ENCODE measurements at regions not wholly inside any gene's neighbourhood (a gene's known extent, or its start where the extent isn't known, plus 50 kb on each side); places are given as distances from the start of the nearest gene placed in this dataset.

DNA sequence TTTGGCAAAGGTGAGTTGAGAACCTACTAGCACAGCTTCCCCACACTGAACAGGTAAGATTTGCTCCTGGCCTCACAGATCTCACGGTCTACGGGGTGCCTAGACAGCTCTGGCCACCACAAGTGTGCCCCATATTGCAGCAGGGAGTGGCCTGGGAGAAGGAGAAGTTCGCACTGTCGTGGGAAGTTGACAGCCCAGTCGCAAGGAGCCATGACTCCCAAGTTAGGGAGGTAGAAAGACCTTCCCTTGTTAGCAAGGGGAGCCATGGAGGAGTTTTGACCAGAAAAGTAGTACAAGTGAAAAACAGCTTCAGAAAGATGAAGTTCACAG is 316.3 kb downstream of the BCL11B start:
- TF ChIP-seq, protein P1, sequence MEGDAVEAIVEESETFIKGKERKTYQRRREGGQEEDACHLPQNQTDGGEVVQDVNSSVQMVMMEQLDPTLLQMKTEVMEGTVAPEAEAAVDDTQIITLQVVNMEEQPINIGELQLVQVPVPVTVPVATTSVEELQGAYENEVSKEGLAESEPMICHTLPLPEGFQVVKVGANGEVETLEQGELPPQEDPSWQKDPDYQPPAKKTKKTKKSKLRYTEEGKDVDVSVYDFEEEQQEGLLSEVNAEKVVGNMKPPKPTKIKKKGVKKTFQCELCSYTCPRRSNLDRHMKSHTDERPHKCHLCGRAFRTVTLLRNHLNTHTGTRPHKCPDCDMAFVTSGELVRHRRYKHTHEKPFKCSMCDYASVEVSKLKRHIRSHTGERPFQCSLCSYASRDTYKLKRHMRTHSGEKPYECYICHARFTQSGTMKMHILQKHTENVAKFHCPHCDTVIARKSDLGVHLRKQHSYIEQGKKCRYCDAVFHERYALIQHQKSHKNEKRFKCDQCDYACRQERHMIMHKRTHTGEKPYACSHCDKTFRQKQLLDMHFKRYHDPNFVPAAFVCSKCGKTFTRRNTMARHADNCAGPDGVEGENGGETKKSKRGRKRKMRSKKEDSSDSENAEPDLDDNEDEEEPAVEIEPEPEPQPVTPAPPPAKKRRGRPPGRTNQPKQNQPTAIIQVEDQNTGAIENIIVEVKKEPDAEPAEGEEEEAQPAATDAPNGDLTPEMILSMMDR (IDR thresholded peaks at IDR 0.05; ENCODE audit: control insufficient read depth, insufficient read depth, low read depth, low read length, missing control alignments): no peak
- no peak overlapping the region for H3K4me3 ChIP-seq (ENCODE audit: control insufficient read depth, low read depth, low read length)
- DNase-seq (ENCODE audit: low read depth): no peak

DNA sequence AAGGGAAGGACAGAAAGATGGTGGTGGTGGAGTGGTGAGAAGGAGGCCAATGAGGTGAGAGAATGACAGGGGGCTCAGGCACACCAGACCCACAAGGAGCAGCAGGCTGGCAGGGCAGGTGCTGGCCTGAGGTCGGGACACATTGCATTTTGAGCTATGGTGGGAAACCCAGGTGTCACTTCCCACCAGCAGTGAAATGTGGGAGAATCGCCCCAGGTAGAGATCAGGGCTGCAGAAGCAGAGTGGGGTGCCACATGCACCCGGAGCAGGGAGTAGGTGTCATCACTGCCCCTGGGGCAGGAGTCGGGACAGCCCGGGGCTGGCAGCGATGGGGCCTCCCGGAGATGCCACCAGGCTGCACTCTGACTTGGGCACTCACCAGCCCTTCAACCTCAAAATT is 315.8 kb downstream of the BCL11B start:
- H3K4me3 ChIP-seq (ENCODE audit: control insufficient read depth, low read depth, low read length): no peak overlapping the region
- TF ChIP-seq, protein P1 (IDR thresholded peaks at IDR 0.05; ENCODE audit: control insufficient read depth, insufficient read depth, low read depth, low read length, missing control alignments): no peak
- DNase-seq (ENCODE audit: low read depth): no peak

DNA sequence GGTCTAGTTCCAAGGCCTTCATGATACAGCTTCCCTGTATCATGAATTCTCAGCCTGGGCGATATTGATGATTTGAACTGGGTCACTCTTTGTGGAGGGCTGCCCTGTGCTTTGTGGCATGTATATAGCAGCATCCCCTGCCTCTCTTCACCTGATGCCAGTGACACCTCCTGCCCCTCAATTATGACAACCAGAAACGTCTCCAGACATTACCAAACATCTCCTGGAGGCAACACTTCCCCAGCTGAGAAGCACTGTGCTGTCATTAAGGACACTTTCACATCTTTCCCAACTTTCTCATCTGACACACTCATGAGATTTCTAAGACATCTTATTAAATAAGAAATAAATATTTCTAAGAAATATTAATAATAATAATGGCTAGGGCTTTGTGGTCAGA is 315.3 kb downstream of the BCL11B start:
- H3K4me3 ChIP-seq (ENCODE audit: control insufficient read depth, low read depth, low read length): no peak overlapping the region
- TF ChIP-seq, protein P1 (IDR thresholded peaks at IDR 0.05; ENCODE audit: control insufficient read depth, insufficient read depth, low read depth, low read length, missing control alignments): no peak
- DNase-seq (ENCODE audit: low read depth): no peak

DNA sequence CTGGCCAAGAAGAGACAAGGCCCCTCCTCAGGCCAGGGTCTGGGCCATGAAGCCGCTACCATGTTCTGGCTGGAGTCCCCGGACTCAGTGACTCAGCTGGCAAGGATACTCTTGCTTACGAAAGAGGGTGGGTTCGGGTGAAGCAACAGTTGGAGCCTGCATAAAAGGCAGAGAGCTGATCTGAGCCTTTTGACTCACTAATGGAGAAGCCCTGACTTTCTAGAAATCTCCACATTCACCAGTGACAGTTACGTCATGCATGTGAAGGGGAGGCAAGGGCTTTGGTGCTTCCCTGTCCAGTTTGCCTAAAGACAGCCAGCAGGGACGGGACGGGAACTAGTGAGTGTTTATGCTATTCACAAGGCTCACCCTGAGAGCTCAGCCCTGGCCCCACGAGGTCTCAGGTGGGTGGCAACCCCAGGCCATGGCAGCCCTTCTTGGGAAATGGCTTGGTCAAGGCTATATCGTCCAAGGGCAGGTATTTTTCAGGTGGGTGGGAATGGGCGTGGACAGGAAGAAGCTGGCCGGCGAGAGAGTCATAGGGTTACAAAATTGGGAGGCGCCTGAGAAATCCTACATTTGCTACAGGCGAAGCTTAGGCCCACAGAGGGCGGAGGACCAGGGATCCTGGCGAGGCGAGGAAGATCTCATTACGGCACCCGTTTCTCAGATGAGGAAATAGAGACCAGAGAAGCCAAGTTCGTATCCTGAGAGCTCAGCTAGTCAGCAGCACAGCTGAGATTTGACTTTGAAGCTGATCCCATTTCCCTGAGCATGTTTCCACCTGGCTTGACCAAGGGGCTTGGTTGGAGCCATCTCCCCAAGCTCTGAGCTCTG is 314.6 kb downstream of the BCL11B start:
- TF ChIP-seq, protein P1 (IDR thresholded peaks at IDR 0.05; ENCODE audit: control insufficient read depth, insufficient read depth, low read depth, low read length, missing control alignments): no peak
- no peak overlapping the region for H3K4me3 ChIP-seq (ENCODE audit: control insufficient read depth, low read depth, low read length)
- DNase-seq (ENCODE audit: low read depth): peak; percentile 14

DNA sequence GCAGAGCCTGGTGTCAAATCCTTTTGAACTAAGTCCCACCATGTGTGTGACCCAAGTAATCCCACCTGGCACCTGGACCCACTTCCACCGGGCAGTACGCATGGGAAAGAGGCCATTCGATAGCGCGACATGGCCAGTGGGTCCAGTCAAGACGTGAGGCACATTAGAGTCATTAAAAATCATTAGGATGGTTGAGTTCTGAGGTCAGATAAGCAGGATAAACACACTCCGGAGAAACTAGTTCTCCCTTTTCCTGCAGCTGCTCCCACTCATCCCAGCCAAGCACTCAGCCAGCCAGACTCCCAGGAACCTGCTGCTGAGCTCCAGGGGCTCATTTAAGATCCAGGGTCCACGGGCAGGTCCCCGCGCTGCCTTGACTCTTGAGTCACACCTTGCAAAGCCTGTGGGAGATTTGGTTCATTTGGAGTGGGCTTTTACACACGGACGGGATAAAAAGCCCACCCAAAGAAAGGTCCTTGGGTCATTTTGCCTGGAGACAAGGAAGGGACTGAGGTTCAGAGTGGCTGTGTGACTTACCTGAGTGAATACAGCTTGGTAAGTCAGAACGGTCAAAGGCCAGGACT is 313.9 kb downstream of the BCL11B start:
- DNase-seq (ENCODE audit: low read depth): no peak
- H3K4me3 ChIP-seq (ENCODE audit: control insufficient read depth, low read depth, low read length): no peak overlapping the region
- TF ChIP-seq, protein P1 (IDR thresholded peaks at IDR 0.05; ENCODE audit: control insufficient read depth, insufficient read depth, low read depth, low read length, missing control alignments): no peak

DNA sequence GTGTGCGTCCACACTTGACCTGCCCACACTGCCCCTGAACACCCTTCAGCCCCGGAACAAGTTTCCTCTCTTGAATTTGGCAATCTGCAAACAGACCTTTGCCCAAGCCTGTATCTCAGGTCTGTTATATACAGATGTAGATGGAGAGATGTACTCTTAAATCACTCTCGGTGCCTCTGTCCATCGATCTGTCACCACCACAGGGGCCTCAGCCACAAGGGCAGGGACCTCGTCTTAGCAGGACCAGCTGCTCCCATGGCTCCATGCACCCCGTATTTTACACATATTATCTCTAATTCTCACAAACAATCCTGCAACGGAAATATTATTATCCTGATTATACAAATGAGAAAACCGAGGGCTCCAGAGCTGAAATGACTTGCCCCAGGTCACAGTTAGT is 313.4 kb downstream of the BCL11B start:
- TF ChIP-seq, protein P1 (IDR thresholded peaks at IDR 0.05; ENCODE audit: control insufficient read depth, insufficient read depth, low read depth, low read length, missing control alignments): no peak
- H3K4me3 ChIP-seq (ENCODE audit: control insufficient read depth, low read depth, low read length): no peak overlapping the region
- DNase-seq (ENCODE audit: low read depth): no peak

All from AG09309 (cell line).